GM06990 (cell line): ENCODE measurements at regions not wholly inside any gene's neighbourhood (a gene's known extent, or its start where the extent isn't known, plus 50 kb on each side); places are given as distances from the start of the nearest gene placed in this dataset.
"Not testable (repeated sequence)": the region's sequence is repeated elsewhere in the genome, so short reads cannot be mapped to it uniquely, and the experiment has no call there.

ENCODE experiments used
- DNase-seq: peaks from one replicate; pipeline ENCODE4 v3.0.0-alpha.2; 2011; ENCODE audit not compliant: insufficient read length; ENCODE audit errors: extremely low read depth
- H3K27me3 ChIP-seq: replicated peaks from 2 replicates; pipeline ENCODE4 v1.6.0; 2011; ENCODE audit warnings: low read length; ENCODE audit not compliant: control insufficient read depth, insufficient read depth
- H3K36me3 ChIP-seq: 2 replicates; pipeline ENCODE4 v1.5.1; 2011; ENCODE audit warnings: low read length; ENCODE audit not compliant: control insufficient read depth, insufficient read depth
- H3K4me3 ChIP-seq: replicated peaks from 2 replicates; pipeline ENCODE4 v1.5.1; 2011; ENCODE audit warnings: low read depth, mild to moderate bottlenecking, control low read depth, low read length
- TF ChIP-seq, protein P1 (sequence below): IDR thresholded peaks from 2 replicates; pipeline ENCODE4 v1.5.1; 2011; ENCODE audit warnings: low read length, control low read depth, mild to moderate bottlenecking, inconsistent platforms; ENCODE audit not compliant: insufficient read depth, poor library complexity, severe bottlenecking

- no peak for DNase-seq
- Histone ChIP-seq H3K36me3 (no peaks in the 10 kb centered on the region), H3K27me3 (no peaks in the 10 kb centered on the region), H3K4me3 (no peak overlapping the region)
- TF ChIP-seq, protein P1, sequence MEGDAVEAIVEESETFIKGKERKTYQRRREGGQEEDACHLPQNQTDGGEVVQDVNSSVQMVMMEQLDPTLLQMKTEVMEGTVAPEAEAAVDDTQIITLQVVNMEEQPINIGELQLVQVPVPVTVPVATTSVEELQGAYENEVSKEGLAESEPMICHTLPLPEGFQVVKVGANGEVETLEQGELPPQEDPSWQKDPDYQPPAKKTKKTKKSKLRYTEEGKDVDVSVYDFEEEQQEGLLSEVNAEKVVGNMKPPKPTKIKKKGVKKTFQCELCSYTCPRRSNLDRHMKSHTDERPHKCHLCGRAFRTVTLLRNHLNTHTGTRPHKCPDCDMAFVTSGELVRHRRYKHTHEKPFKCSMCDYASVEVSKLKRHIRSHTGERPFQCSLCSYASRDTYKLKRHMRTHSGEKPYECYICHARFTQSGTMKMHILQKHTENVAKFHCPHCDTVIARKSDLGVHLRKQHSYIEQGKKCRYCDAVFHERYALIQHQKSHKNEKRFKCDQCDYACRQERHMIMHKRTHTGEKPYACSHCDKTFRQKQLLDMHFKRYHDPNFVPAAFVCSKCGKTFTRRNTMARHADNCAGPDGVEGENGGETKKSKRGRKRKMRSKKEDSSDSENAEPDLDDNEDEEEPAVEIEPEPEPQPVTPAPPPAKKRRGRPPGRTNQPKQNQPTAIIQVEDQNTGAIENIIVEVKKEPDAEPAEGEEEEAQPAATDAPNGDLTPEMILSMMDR, result no peak
Observed at GRCh38 chr14:37810094-37810801, 214.8 kb downstream of the TTC6 start.

- no peak for DNase-seq
- Histone ChIP-seq H3K36me3 (no peaks in the 10 kb centered on the region), H3K27me3 (no peaks in the 10 kb centered on the region), H3K4me3 (no peak overlapping the region)
- TF ChIP-seq, protein P1, result no peak
Observed at GRCh38 chr14:37813732-37814131, 218.3 kb downstream of the TTC6 start.

DNA sequence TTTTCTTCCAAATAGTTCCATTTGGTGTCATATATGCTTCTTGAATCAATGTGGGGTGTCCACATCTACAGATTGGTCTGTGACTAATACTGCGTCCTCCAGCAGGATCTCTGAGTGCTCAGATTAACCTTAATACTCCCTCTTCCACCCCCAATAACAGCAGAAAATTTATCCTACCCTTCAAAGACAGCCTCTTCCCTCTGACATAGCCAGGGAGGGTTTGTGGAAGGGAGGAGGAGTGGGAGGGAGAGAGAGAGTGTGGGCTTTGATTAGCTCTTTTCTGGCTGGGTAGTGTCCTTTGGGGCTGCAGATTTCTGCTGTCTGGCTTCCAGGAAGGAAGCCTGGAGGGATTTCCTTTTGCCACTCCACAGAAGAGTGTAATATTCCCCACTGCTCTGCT is 220.7 kb downstream of the TTC6 start:
- Histone ChIP-seq H3K36me3 (no peaks in the 10 kb centered on the region), H3K4me3 (no peak overlapping the region), H3K27me3 (no peaks in the 10 kb centered on the region)
- no peak for DNase-seq
- TF ChIP-seq, protein P1, result no peak

DNA sequence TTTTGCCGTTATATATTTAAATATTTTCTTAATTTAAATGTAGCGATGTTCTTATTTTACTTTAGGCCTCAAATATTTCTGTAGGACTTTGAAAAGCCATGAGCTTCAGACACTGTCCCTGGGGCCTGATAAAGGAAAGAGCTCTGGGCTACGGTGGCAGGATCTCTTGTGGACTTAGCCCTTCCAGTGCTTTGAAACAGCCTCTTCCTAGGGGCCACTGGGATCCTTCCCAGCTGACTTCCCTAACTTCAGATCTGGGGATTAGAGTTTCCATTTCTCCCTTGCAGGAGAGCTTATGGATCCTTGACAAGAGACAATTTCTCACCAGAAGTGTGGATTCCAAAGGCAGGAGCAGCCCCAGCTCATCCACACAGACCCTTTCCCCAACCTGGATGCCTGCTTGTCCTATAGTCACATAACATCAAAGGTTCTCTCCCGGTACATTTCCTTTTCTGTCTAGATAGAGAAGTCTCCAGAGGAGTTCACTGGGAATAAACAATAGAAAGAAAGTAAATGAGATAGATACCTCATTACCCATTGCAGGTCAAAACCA is 221.4 kb downstream of the TTC6 start:
- no peak for DNase-seq
- Histone ChIP-seq H3K36me3 (no peaks in the 10 kb centered on the region), H3K4me3 (no peak overlapping the region)

GRCh38 chr14:37819155-37820015 is 224.0 kb downstream of the TTC6 start:
- no peak for DNase-seq
- Histone ChIP-seq H3K27me3 (no peaks in the 10 kb centered on the region), H3K4me3 (no peak overlapping the region), H3K36me3 (no peaks in the 10 kb centered on the region)
- TF ChIP-seq, protein P1, result no peak

More for the DNA sequence above, 221.4 kb downstream of the TTC6 start:
- no peaks in the 10 kb centered on the region for H3K27me3 ChIP-seq
- TF ChIP-seq, protein P1, result no peak

DNA sequence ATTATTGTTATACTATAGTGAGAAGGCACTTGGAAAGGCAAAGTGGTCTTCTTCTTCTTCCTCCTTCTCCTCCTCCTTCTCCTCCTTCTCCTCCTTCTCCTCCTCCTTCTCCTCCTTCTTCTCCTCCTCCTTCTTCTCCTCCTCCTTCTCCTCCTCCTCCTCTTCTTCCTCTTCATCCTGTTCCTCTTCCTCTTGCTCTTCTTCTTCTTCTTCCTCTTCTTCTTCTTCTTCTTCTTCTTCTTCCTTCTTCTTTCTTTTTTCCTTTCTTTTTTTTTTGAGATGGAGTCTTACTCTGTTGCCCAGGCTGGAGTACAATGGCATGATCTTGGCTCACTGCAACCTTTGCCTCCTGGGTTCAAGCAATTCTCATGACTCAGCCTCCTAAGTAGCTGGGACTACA is 225.4 kb downstream of the TTC6 start:
- not testable (repeated sequence) for H3K4me3 ChIP-seq, DNase-seq, H3K27me3 ChIP-seq, H3K36me3 ChIP-seq
